DMS 273 (cell line): ENCODE measurements at regions not wholly inside any gene's neighbourhood (a gene's known extent, or its start where the extent isn't known, plus 50 kb on each side); places are given as distances from the start of the nearest gene placed in this dataset.
"Not testable (repeated sequence)": the region's sequence is repeated elsewhere in the genome, so short reads cannot be mapped to it uniquely, and the experiment has no call there.

Source experiments
- DNase-seq: peaks from one replicate; lab custom pipeline; 2025; ENCODE audit not compliant: unreplicated experiment; lab: John Stamatoyannopoulos, UW

DNA sequence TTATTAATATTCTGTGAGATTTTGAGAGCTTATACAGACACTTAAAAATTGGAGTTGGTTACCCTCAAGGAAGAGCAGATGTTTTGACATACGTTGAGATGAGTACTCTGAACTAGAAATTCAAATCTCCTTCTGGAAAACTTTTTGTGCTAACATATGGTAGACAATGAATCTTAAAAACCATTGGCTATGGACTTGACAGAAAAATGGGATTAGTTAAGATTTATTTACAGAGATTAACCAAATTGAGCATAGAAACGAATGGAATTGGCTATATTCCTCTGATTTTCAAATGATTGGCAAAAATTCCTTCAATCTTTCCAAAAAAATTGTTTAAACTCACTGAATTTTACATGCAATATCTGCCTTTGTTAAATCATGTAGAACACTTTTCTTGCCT, 1392.9 kb downstream of the BRINP3 start:
- peak; percentile 79 for DNase-seq

DNA sequence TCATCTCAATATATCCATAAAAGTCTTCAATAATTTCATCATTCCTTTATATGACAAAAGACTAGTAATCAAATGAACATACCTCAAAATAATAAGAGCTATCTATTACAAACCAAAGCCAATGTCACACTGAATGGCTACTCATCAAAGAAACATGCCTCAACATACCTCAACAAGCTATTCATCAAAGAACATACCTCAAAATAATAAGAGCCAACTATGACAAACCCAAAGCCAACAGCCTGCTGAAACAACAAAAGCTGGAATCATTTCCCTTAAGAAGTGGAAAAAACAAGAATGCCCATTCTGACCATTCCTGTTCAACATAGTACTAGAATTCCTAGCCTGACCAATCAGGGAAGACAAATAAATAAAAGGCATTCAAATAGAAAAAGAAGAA, 1373.7 kb downstream of the BRINP3 start:
- no peak for DNase-seq

DNA sequence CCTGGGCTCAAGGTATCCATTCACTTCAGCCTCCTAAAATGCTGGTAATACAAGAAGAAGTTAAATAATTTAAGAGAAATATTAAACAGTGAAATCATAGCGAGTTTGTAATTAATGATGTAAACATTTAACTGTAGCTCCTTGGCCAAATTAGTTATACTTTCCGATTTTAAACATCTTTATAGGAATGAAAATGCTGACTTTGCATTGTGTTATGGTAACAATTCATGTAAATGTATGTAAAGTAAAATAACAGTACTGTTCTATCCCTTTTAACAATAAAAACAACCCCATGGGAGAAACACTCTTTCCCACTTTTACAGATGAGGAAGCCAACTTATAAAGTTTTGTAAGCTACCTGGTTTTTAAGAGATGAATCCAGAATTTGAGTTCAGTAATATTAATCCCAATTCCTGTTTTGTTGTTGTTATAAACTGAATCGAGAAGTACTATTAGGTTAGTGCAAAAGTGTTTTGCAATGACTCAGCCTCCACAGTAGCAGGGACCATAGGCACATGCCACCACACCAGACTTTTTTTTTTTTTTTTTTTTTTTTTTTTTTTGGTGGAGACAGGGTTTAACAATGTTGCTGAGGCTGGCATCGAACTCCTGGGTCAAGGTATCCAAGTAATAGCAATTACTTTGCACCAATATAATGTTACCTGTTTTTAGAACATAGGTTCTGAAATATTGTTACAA, 1360.4 kb downstream of the BRINP3 start:
- DNase-seq: no peak

- DNase-seq: no peak
Observed at GRCh38 chr1:189121941-189122340, 1355.7 kb downstream of the BRINP3 start.

GRCh38 chr1:189125694-189126093, 1352.0 kb downstream of the BRINP3 start:
- DNase-seq: no peak

DNA sequence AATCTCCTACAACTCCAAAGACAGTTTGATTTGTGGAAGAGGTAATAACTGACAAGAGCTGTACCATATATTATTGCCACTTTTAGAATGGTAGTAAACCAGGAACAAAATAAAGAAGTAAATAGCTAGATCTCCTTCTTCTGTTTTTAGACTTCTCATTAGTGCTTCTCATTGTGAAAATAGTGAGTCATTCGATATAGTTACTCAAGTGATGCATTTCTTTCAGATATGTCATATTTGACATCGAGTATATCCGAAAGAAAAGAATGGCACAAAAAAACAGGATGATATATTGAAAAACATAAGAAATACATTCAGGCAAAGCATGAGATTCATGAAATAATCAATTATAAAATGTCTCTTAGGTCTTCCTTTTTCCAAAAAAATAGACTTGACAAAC, 1346.1 kb downstream of the BRINP3 start:
- no peak for DNase-seq

DNA sequence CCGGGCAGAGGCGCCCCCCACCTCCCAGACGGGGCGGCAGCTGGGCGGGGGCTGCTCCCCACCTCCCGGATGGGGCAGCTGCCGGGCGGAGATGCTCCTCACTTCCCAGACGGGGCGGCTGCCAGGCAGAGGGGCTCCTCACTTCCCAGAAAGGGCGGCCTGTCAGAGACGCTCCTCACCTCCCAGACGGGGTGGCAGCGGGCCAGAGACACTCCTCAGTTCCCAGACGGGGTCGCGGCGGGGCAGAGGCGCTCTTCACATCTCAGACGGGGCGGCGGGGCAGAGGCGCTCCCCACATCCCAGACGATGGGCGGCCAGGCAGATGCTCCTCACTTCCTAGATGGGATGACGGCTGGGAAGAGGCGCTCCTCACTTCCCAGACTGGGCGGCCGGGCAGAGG, 1337.9 kb downstream of the BRINP3 start:
- DNase-seq: not testable (repeated sequence)

- DNase-seq: no peak
Observed at GRCh38 chr1:189141056-189141455, 1336.6 kb downstream of the BRINP3 start.

- no peak for DNase-seq
Observed at GRCh38 chr1:189149547-189150375, 1327.9 kb downstream of the BRINP3 start.

DNA sequence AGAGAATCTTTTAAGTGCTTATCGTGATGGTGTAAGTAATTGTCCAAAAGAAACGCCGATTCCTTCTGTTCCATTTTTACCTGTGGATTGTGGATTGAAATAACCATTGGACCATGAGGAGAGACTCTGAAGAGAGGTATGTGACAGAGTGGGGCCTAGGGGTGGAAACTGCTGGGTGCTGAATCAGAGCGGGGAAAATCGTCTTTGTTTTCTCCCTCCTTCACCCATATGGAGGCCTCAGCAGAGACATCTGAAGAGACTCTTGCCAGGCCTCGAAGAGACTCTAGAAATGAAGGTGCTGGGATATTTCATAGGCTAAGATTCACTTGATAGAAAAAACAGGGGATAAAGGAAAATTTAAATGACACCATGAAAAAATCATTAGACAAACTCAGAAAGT, 1327.0 kb downstream of the BRINP3 start:
- DNase-seq: no peak

GRCh38 chr1:189151361-189151760, 1326.3 kb downstream of the BRINP3 start:
- no peak for DNase-seq

DNA sequence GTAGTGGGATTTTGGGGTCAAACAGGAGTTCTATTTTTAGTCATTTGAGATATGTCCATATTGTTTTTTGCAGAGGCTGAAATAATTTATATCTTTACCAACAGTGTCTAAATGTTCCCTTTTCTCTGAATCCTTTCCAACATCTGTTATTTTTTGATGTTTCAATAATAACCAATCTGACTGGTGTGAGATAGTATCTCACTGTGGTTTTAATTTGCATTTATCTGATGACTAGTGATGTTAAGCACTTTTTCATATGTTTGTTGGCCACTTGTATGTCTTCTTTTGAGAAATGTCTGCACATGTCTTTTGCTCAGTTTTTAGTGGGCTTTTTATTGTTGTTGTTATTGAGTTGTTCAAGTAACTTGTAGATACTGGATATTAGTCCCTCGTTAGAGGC, 1325.0 kb downstream of the BRINP3 start:
- DNase-seq: no peak

GRCh38 chr1:189158155-189158554, 1319.5 kb downstream of the BRINP3 start:
- DNase-seq: peak; percentile 66

DNA sequence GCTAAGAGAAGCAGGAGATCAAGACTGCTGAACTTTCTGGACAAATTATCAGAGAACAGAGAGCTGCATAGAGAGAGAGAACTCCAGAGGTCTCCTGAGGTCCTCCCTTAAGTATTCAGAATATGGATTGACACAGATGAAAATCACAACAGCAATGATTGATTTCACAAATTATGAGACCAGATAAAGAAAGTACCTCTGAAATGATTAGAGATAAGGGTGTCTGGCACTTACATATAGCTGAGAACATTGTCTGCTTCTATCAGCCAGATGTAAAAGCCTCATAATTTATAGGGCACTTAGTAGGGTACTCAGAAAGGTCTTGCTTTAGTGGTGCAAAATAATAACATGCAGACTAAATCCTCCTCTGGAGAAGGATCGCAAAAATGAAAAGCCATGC, 1301.8 kb downstream of the BRINP3 start:
- no peak for DNase-seq

DNA sequence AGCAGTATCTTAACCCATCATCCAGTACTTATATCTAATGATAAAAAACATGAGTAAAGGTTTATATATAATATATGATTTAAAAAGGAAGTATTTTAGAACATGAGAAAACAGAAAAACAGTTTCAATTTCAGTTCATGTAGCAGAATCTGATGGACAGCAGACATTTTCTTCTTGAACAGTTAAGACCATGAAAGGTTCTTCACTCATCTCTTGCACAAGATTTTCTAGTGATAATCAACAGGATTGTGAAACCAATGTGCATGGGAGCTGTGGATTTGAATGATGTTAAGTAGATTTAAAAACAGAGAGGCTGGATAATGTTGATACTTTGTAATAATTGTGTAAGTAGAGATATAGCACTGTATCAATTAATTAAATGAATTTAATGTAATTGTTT, 1297.6 kb downstream of the BRINP3 start:
- DNase-seq: no peak

DNA sequence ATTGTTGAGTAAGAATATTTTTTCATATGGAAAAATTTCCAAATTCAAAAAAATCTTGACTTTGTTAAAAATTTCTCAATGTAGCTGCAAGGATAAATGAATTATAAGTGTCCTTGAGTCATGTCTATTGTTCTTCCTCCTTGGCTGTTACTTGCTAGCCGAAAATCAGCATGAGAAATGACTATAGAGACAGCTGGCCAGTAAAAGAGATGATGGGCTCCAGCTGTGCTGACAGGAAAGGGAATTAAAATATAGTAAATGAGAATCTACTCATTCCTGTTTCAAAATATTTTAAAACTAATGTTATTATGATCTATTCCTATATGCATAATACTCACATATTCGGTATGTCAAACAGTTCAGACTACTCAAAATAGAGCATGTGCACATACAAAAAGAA, 1292.6 kb downstream of the BRINP3 start:
- peak; percentile 4 for DNase-seq

- DNase-seq: no peak
Observed at GRCh38 chr1:189192741-189193520, 1284.7 kb downstream of the BRINP3 start.

- no peak for DNase-seq
Observed at GRCh38 chr1:189205863-189206262, 1271.8 kb downstream of the BRINP3 start.

GRCh38 chr1:189206617-189207016, 1271.0 kb downstream of the BRINP3 start:
- no peak for DNase-seq

- DNase-seq: no peak
Observed at GRCh38 chr1:189211742-189212141, 1265.9 kb downstream of the BRINP3 start.

GRCh38 chr1:189212606-189213005, 1265.1 kb downstream of the BRINP3 start:
- DNase-seq: no peak

GRCh38 chr1:189216886-189217285, 1260.8 kb downstream of the BRINP3 start:
- peak; percentile 30 for DNase-seq
